Trophoblast cell (in vitro differentiated cells and primary cell): ENCODE measurements at regions not wholly inside any gene's neighbourhood (a gene's known extent, or its start where the extent isn't known, plus 50 kb on each side); places are given as distances from the start of the nearest gene placed in this dataset.
"Not testable (repeated sequence)": the region's sequence is repeated elsewhere in the genome, so short reads cannot be mapped to it uniquely, and the experiment has no call there.

Experiments used
- DNase-seq, 2 donors: peaks; one replicate each; pipeline ENCODE4 v3.0.0-alpha.2; 2016
- H2AFZ ChIP-seq: 2 replicates; pipeline ENCODE4 v1.6.1; 2013; ENCODE audit warnings: low read length, moderate library complexity, mild to moderate bottlenecking; ENCODE audit not compliant: insufficient read depth, poor library complexity
- H2AK5ac ChIP-seq: 2 replicates; pipeline ENCODE4 v1.6.1; 2013; ENCODE audit warnings: mild to moderate bottlenecking, low read length
- H2BK120ac ChIP-seq: 2 replicates; pipeline ENCODE4 v1.6.1; 2013; ENCODE audit warnings: low read length, mild to moderate bottlenecking, moderate library complexity; ENCODE audit not compliant: insufficient read depth, poor library complexity
- H2BK12ac ChIP-seq: 2 replicates; pipeline ENCODE4 v1.6.1; 2013; ENCODE audit warnings: mild to moderate bottlenecking, low read length, moderate library complexity
- H2BK5ac ChIP-seq: 2 replicates; pipeline ENCODE4 v1.6.1; 2013; ENCODE audit warnings: low read length, low read depth, moderate library complexity, mild to moderate bottlenecking; ENCODE audit not compliant: poor library complexity
- H3K14ac ChIP-seq: 2 replicates; pipeline ENCODE4 v1.6.1; 2013; ENCODE audit warnings: mild to moderate bottlenecking, low read length
- H3K18ac ChIP-seq: 2 replicates; pipeline ENCODE4 v1.6.1; 2013; ENCODE audit warnings: mild to moderate bottlenecking, low read length
- H3K23ac ChIP-seq: 2 replicates; pipeline ENCODE4 v1.6.1; 2013; ENCODE audit warnings: low read length
- H3K27ac ChIP-seq: 2 replicates; pipeline ENCODE4 v1.5.1; 2013; ENCODE audit warnings: low read depth, mild to moderate bottlenecking, inconsistent platforms, low read length, moderate library complexity
- H3K27me3 ChIP-seq: 2 replicates; pipeline ENCODE4 v1.6.1; 2013; ENCODE audit warnings: inconsistent platforms, mild to moderate bottlenecking, low read length, moderate library complexity; ENCODE audit not compliant: insufficient read depth
- H3K36me3 ChIP-seq, 2 experiments: 1 replicate in 1 of 2; 2 replicates in 1 of 2; pipeline ENCODE4 v1.6.1; 2013; ENCODE audit warnings: low read length in 2 of 2, mild to moderate bottlenecking in 2 of 2, moderate library complexity in 1 of 2; ENCODE audit not compliant: insufficient read depth in 2 of 2, control insufficient read depth in 1 of 2
- H3K4ac ChIP-seq: 2 replicates; pipeline ENCODE4 v1.6.1; 2013; ENCODE audit warnings: low read depth, mild to moderate bottlenecking, low read length, moderate library complexity
- H3K4me1 ChIP-seq, 2 experiments: 1 replicate in 1 of 2; 2 replicates in 1 of 2; pipeline ENCODE4 v1.6.1; 2013; ENCODE audit warnings: low read length in 2 of 2, mild to moderate bottlenecking in 2 of 2, moderate library complexity in 1 of 2; ENCODE audit not compliant: insufficient read depth in 2 of 2, control insufficient read depth in 1 of 2
- H3K4me2 ChIP-seq: 2 replicates; pipeline ENCODE4 v1.6.1; 2013; ENCODE audit warnings: inconsistent platforms, mild to moderate bottlenecking, low read length, moderate library complexity
- H3K4me3 ChIP-seq: 2 replicates; pipeline ENCODE4 v1.5.1; 2013; ENCODE audit warnings: mild to moderate bottlenecking, low read depth, low read length, inconsistent platforms
- H3K79me1 ChIP-seq: one replicate; pipeline ENCODE4 v1.6.1; 2013; ENCODE audit warnings: low read length
- H3K79me2 ChIP-seq: 2 replicates; pipeline ENCODE4 v1.6.1; 2013; ENCODE audit warnings: low read length, mild to moderate bottlenecking; ENCODE audit not compliant: control insufficient read depth, insufficient read depth, poor library complexity
- H3K9ac ChIP-seq: 2 replicates; pipeline ENCODE4 v1.6.1; 2013; ENCODE audit warnings: mild to moderate bottlenecking, low read length
- H3K9me3 ChIP-seq: 2 replicates; pipeline ENCODE4 v1.6.1; 2013; ENCODE audit warnings: low read depth, mild to moderate bottlenecking, control low read depth, inconsistent platforms, low read length; ENCODE audit not compliant: insufficient read depth
- H4K12ac ChIP-seq: 2 replicates; pipeline ENCODE4 v1.6.1; 2013; ENCODE audit warnings: low read depth, mild to moderate bottlenecking, low read length, moderate library complexity
- H4K8ac ChIP-seq: 2 replicates; pipeline ENCODE4 v1.6.1; 2013; ENCODE audit warnings: low read depth, mild to moderate bottlenecking, low read length, moderate library complexity
- H4K91ac ChIP-seq: one replicate; pipeline ENCODE4 v1.6.1; 2013; ENCODE audit warnings: low read depth, mild to moderate bottlenecking, low read length, moderate library complexity
- WGBS: extraction: QIAGEN DNeasy Blood & Tissue Kit; methylation state at CpG from one replicate; pipeline ENCODE4 v1.1.7; 2013; ENCODE audit warnings: missing lambda C conversion rate; ENCODE audit not compliant: insufficient read length, insufficient coverage; ENCODE audit errors: extremely low coverage; 5-methylcytosine and 5-hydroxymethylcytosine counted together

GRCh38 chr10:128579280-128579865, 453.1 kb upstream of the MKI67 start:
- H4K91ac ChIP-seq: peak overlapping the region; percentile 57
- peak overlapping the region; percentile 5 for H3K27ac ChIP-seq
- DNase-seq: peak; percentile 49 to 60
- peak overlapping the region; percentile 50 for H2BK12ac ChIP-seq
- no peak overlapping the region for H4K12ac ChIP-seq
- no peak overlapping the region for H2AK5ac ChIP-seq
- no peaks in the 10 kb centered on the region for H3K79me2 ChIP-seq
- H3K9me3 ChIP-seq: no peaks in the 10 kb centered on the region
- no peak overlapping the region for H3K4ac ChIP-seq
- H3K36me3 ChIP-seq: no peaks in the 10 kb centered on the region
- H2AFZ ChIP-seq: no peak overlapping the region
- no peak overlapping the region for H4K8ac ChIP-seq
- H2BK120ac ChIP-seq: no peak overlapping the region
- no peak overlapping the region for H2BK5ac ChIP-seq
- no peak overlapping the region for H3K18ac ChIP-seq
- H3K4me1 ChIP-seq: peaks cover 13 to 19% of the 10 kb centered on the region in 2 experiments
- no peaks in the 10 kb centered on the region for H3K27me3 ChIP-seq
- H3K4me2 ChIP-seq: no peak overlapping the region
- peaks cover 35% of the 10 kb centered on the region for H3K79me1 ChIP-seq
- no peak overlapping the region for H3K4me3 ChIP-seq
- WGBS: no CpG with 5 or more reads among the region's 8 CpGs
- H3K23ac ChIP-seq: no peak overlapping the region
- no peak overlapping the region for H3K14ac ChIP-seq
- H3K9ac ChIP-seq: no peak overlapping the region

GRCh38 chr10:128579901-128580300, 453.7 kb upstream of the MKI67 start:
- Histone ChIP-seq H3K4ac (no peak overlapping the region), H3K18ac (no peak overlapping the region), H2AFZ (no peak overlapping the region), H2BK12ac (no peak overlapping the region), H2AK5ac (no peak overlapping the region), H2BK5ac (no peak overlapping the region), H4K12ac (no peak overlapping the region), H3K9me3 (no peaks in the 10 kb centered on the region), H3K14ac (no peak overlapping the region), H4K8ac (no peak overlapping the region), H2BK120ac (no peak overlapping the region), H3K4me2 (no peak overlapping the region), H3K36me3 (no peaks in the 10 kb centered on the region), H3K27me3 (no peaks in the 10 kb centered on the region), H3K4me1 (peaks cover 13 to 15% of the 10 kb centered on the region in 2 experiments), H3K79me2 (no peaks in the 10 kb centered on the region), H3K4me3 (no peak overlapping the region), H3K23ac (no peak overlapping the region), H3K9ac (no peak overlapping the region), H4K91ac (no peak overlapping the region), H3K79me1 (peaks cover 35% of the 10 kb centered on the region), H3K27ac (no peak overlapping the region)
- WGBS: no CpG with 5 or more reads among the region's 3 CpGs
- peak in 1 of 2 donors; percentile 8 for DNase-seq

DNA sequence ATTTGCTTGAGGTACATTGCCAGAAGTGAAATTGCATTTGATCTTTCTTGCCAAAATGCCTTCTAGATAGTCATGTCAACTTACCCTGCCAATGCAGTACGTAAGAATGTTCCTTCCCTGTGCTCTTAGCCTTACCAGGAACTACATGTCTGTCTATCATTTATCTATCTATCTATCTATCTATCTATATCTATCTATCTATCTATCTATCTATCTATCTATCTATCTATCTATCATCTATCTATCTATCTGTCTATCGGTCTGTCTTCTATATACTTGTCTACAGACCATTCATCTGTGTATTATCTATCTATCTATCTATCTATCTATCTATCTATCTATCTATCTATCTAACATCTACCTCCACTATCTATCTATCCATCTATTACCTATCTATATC, 456.9 kb upstream of the MKI67 start:
- not testable (repeated sequence) for H3K9ac ChIP-seq, H2BK12ac ChIP-seq, H3K9me3 ChIP-seq, DNase-seq, H2AK5ac ChIP-seq, H3K18ac ChIP-seq, H3K4me2 ChIP-seq, H3K27me3 ChIP-seq, H3K27ac ChIP-seq, H3K23ac ChIP-seq, H2AFZ ChIP-seq, H2BK120ac ChIP-seq, H3K4me3 ChIP-seq, H4K12ac ChIP-seq, H3K36me3 ChIP-seq, H3K79me2 ChIP-seq, H3K14ac ChIP-seq, H4K8ac ChIP-seq, H2BK5ac ChIP-seq, H4K91ac ChIP-seq, H3K4ac ChIP-seq
- Histone ChIP-seq H3K4me1 (peaks cover 10 to 12% of the 10 kb centered on the region in 2 experiments), H3K79me1 (peaks cover 29% of the 10 kb centered on the region)
- no CpG with 5 or more reads among the region's 2 CpGs for WGBS

- H3K79me2 ChIP-seq, H3K27me3 ChIP-seq, H3K9ac ChIP-seq, H2BK5ac ChIP-seq, H2AK5ac ChIP-seq, DNase-seq, H2AFZ ChIP-seq, H3K4me2 ChIP-seq, H4K8ac ChIP-seq, H3K14ac ChIP-seq, H2BK12ac ChIP-seq, H4K12ac ChIP-seq, H3K4me1 ChIP-seq, H3K36me3 ChIP-seq, H3K23ac ChIP-seq, H3K4me3 ChIP-seq, H2BK120ac ChIP-seq, H3K4ac ChIP-seq, H3K18ac ChIP-seq, H3K9me3 ChIP-seq, H3K27ac ChIP-seq, H4K91ac ChIP-seq: not testable (repeated sequence)
- peaks cover 27% of the 10 kb centered on the region for H3K79me1 ChIP-seq
- no CpG with 5 or more reads among the region's 3 CpGs for WGBS
Measured at GRCh38 chr10:128586599-128586998, 460.4 kb upstream of the MKI67 start.
